Fibroblast of skin of abdomen (primary cell): ENCODE measurements at regions not wholly inside any gene's neighbourhood (a gene's known extent, or its start where the extent isn't known, plus 50 kb on each side); places are given as distances from the start of the nearest gene placed in this dataset.
"Not testable (repeated sequence)": the region's sequence is repeated elsewhere in the genome, so short reads cannot be mapped to it uniquely, and the experiment has no call there.

Experiments used
- DNase-seq: peaks from one replicate; pipeline ENCODE4 v3.0.0-alpha.2; 2013

DNA sequence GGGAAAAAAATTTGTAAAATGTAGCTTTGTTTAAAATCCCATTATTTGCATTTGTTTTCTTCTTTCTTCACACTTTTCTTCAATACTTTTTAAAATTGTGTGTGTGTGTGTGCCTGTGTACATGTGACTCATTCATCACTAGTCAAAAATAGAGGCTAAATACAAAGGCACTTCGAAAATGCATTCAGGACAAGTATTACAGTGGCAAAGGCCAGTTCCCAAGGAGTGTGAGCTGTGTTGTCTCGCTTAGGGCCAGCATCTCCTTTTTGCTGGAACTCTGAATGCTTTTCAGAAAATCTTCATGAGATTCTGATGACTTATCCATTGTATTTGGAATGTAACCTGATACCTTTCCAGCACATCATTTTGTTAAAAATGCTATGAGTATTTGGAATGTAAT lies 288.5 kb upstream of the CNR1 start:
- no peak for DNase-seq

DNA sequence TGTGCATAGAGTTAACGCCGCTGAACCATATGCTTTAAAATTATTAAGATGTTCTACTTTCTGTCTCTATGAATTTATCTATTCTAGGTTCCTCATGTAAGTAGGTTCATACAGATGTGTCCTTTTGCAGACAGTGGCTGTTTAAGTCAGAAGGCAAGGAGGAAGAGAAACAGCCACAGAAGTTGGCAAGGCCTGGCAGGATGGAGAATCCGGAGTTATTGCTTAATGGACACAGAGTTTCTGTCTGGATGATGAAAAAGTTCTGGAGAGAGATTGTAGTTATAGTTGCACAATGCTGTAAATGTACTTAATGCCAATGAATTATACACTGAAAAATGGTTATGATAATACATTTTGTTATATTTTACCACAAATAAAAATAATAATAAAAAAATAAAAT lies 283.6 kb upstream of the CNR1 start:
- no peak for DNase-seq

DNA sequence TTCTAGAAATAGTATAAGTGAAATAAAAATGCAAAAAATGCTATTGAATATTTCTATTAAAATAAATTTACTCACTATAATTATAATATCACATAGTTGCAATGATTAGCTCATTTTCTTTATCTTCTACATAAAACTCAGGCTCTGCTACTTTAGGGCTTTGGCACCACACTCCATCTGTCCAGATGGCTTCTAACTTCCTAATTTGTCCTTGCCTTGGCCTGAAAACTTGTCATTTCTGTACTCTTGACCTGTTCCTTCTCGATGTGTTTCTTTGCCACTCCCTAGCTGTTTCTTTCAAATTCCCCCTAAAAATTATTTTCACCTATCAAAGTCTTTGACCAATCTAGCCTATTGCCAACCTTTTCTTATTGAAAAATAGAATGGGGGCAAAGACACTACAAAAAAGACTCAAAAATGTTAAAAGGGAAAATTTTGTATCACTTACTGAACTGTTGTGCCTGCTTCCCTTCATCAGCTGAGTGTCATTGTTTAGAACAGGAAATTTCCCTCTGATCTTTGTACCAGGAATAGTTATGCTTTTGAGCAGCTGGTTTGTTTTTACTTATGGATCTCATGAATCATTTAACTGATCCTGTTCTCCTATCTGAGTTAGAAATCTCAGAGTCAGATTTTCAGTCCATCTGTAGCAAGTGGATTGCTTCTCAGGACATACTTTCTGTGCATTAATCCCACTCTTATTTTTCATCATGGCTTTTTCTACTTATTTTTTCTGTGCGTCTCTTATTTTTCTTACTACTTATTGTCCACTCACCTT lies 279.2 kb upstream of the CNR1 start:
- no peak for DNase-seq

DNA sequence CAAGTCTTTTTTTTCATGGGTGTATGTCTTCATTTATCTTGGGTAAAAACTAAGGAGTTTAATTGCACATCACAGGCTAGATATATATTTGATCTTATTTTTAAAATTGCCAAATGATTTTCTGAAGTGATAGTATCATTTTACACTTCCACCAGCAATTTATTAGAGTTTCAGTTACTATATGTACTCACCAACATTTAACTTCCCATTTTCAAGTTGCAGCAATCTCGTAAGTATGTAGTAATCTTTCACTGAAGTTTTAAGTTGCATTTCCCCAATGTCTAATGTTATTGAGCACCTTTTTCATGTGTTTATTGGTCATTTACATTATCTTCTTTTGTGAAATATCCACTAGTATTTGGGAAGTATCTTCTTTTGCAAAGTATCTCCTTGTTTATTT lies 277.4 kb upstream of the CNR1 start:
- no peak for DNase-seq

DNA sequence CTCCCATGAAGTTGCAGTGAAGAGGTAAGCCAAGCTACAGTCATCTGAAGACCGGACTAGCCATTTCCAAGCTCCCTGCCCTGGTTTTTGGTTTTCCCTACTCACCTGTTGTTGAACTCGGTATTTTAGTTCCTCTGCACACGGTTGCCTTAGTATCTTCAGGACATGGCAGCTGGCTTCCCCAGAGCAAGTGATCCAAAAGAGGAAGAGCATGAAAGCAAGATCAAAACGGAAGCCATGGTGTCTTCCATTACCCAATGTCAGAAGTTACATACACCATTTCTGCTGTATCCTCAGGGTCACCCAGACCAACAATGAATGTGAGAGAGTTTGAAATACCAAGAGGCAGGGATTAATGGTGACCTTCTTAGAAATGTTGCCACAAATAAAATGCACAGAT lies 276.6 kb upstream of the CNR1 start:
- no peak for DNase-seq

DNA sequence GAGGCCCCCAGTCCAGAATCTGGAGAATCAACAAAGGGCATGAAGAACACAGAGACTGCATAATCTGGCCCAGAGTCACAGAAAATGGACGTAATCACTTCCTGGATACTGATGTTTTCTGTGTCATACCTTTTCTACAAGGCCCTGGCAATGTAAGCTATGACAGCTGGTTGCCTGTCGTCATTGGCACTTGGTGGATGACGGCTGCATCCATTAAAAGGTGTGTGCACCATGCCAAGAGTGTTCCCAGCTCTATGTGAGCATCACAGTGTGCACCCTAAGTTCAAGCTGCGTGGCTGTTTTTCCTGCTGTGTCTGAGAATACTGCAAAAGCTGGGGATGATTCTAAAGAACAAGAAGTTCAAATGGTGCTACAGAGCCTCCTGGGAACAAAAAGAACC lies 275.2 kb upstream of the CNR1 start:
- no peak for DNase-seq

DNA sequence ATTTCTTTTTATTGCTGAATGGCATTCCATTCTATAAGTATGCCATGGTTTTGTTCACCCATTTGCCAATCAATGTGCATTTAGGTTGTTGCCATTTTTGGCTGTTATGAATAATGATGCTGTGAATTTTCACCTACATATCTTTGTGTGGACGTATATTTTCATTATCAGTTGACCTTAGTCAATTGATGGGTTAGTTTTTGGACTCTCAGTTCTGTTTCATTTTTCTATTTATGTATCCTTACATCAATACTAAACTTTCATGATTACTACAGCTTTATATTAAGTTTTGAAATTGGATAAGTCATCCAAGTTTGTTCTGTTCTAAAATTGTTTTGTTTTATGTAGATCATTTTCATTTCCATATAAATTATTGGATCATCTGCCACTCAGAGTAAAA lies 261.9 kb upstream of the CNR1 start:
- DNase-seq, result no peak

DNA sequence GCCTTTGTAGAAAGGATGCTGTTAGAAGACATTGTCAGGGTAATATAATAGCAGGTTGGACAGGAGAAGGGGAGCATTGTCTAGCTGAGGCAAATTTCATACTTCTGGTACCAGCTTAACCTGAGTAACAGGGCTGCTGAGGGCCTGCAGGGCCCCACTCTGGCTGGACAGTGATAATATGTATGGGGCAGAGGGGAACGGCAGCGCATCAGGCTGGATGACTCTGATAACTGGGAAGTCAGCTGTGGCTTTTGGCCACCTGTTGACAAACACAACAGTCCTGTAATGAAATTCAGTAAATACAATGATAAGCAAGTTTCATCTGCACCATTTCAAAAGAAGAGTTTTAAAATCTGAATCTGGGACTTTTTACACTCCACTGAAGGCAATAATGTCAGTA lies 259.9 kb upstream of the CNR1 start:
- no peak for DNase-seq

DNA sequence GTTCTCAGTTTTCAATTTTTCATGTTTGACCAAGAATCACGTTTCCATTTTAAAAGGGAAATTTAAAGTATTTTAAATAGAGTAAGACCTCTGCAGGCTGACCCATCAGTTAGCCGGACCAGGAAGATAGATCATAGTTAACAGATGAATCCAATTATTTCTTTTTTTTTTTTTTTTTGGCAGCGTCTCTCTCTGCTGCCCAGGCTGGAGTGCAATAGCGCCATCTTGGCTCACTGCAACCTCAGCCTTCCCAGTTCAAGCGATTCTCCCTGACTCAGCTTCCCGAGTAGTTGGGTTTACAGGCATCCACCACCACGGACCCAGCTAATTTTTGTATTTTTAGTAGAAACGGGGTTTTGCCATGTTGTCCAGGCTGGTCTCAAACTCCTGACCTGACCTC lies 256.7 kb upstream of the CNR1 start:
- DNase-seq, result no peak

DNA sequence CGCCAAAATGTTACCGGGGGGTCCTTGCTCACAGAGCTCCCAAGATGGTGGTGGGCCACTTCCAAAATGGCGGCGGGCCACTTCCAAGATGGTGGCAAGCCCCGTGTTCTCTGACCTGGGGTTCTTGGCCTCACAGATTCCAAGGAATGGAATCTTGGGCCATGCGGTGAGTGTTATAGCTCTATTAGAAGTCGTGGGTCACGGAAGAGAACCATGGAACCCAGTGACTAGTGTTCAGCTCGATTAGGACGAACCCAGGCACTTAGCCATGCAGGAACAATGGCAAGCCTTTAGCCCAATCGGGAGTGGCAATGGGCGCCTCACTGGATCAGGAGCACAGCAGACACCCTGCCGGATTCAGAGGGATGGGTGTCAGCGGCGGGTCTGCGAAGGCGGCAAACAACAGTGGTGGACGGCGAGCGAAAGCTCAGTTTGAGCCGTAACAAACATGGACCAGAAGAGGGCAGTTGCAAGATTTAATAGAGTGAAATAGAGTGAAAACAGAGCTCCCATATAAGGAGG lies 254.9 kb upstream of the CNR1 start:
- not testable (repeated sequence) for DNase-seq

DNA sequence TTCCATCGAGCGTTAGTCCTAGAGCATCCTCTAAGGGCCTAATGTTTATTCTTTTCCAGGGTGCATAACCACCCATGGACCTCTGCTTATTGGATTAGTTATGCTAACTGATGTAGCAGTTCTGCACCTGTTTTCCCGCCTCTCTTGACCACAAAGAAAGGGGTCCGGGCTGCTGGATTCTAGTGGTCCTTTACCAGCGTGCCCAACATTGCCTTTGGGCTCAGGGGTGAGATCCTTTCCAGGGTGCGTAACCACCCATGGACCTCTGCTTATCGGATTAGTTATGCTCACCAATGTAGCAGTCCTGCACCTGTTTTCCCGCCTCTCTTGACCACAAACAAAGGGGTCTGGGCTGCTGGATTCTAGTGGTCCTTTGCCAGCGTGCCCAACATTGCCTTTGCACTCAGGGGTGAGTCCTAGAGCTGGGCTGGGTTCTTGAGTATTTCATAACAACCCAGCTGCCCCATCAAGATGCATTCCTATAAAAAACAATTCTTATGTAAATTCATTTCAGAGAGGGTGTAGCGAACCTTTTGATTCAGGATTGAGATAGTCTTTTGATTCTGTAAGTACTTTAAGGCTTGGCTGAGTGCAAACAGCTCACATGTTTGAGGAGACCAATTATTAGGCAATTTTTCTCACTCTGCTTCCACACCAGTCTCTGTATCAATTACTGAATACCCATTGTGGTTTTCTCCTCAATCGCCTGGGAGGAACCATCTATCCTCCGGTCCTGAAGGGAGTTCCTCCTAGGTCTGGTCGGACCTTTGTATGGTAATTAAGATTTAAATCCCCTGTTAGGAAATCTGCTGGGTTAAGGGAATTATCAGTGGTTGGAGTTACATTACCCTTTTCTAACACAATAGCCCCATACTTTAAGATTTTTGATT lies 253.0 kb upstream of the CNR1 start:
- DNase-seq, result not testable (repeated sequence)

DNA sequence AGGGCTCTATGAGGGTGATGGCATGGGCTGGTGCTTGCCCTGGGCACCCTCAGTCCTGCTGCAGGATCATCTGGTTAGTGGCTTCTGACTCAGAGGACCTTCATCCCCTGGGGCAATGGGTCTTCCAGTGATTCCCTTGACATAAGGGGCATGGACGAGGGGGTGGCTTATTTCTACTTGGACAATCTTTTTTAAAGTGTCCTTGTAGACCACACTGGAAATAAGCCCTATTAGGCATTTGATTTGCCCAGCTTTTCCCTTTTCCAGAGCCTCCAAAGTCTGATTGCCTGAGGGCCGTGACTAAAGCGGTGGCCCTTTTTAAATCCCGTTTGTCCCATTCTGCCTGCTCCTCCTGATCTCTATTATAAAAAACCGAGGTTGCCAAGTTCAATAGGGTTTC lies 251.2 kb upstream of the CNR1 start:
- DNase-seq, result not testable (repeated sequence)

DNA sequence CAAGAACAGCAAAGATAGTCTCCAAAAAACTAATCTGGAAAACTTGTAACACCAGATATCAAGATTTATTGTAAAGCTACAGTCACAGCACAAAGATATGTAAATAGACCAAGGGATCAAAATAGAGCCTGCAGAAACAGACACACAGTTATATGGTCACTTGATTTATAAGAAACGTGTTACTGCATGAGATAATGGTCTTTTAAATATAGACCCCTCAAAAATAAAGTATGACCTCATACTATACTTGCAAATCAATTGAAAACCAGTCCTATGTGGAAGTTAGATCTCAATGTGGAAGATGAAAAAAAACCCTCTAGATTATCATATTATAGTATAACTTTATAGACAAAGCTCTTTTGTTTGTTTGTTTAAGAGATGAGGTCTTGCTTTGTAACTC lies 247.3 kb upstream of the CNR1 start:
- no peak for DNase-seq

DNA sequence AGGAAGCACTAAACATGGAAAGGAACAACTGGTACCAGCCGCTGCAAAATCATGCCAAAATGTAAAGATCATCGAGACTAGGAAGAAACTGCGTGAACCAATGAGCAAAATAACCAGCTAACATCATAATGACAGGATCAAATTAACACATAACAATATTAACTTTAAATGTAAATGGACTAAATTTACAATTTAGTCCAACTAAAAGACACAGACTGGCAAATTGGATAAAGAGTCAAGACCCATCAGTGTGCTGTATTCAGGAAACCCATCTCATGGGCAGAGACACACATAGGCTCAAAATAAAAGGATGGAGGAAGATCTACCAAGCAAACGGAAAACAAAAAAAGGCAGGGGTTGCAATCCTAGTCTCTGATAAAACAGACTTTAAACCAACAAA lies 242.2 kb upstream of the CNR1 start:
- DNase-seq, result not testable (repeated sequence)

DNA sequence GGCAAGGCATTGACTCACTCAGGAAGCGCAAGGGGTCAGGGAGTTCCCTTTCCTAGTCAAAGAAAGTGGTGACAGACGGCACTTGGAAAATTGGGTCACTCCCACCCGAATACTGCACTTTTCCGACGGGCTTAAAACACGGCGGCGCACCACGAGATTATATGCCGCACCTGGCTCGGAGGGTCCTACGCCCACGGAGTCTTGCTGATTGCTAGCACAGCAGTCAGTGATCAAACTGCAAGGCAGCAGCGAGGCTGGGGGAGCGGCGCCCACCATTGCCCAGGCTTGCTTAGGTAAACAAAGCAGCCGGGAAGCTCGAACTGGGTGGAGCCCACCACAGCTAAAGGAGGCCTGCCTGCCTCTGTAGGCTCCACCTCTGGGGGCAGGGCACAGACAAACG lies 240.5 kb upstream of the CNR1 start:
- not testable (repeated sequence) for DNase-seq

DNA sequence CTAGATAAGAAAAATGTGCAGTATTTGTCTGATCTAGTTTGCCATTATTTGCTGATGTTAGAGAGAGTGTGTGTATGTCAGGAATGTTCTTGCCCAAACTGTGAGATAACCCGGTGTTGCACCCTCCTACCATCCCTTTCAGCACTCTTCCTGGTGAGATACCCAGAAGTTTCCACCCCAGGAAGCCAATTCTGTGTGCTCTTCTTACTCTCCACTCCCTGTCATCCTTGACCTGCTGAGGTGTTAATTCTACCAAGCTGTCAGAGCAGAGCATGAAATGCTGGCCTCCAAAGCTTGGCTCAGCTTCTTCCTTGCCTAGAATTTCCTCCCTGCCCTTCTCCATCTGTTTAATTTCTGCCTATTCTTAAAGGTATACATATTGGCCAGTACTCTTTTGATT lies 237.3 kb upstream of the CNR1 start:
- DNase-seq, result no peak

DNA sequence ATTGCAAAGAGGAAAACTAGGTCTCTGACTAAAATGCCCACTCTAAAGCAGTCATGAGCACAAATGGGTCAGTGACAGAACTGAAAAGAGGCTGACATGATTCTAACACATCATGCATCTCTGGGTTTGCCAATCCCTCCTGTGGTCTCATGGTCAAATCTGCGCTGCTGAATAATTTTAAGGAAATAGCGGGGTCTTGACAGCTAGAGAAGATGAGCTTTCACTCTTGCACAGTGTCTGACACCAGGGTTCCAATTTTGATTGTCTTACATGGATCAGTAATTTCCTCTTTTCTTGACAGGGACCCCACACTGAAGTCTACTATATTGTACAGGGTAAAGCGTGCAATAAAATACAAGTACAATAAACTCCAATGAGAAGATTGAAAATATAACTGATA lies 236.8 kb upstream of the CNR1 start:
- no peak for DNase-seq

DNA sequence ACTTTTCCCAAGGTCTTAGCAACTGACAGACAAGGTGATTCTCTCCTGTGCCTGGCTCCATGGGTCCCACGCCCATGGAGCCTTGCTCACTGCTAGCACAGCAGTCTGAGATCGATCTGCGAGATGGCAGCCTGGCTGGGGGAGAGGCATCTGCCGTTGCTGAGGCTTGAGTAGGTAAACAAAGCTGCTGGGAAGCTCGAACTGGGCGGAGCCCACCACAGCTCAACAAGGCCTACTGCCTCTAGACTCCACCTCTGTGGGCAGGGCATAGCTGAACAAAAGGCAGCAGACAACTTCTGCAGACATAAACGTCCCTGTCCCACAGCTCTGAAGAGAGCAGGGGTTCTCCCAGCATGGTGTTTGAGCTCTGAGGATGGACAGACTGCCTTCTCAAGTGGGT lies 224.9 kb upstream of the CNR1 start:
- not testable (repeated sequence) for DNase-seq

DNA sequence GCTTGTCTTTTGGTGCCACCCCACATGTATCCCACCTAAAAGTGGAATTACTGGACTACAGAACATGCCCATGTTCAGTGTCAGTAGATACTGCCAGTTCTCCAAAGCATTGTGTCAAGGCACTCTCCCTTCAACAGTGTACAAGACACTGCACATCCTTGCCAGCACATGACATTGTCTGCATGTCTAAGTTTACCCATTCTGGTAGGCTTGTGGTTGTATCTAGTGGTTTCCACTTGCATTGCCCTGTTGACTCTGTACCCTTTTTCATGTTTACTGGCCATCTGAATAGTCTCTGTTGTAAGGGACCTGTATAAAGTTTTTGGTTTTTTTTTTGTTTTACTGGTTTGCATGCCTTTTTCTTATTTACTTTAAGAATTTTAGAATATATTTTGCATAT lies 222.4 kb upstream of the CNR1 start:
- DNase-seq, result no peak

DNA sequence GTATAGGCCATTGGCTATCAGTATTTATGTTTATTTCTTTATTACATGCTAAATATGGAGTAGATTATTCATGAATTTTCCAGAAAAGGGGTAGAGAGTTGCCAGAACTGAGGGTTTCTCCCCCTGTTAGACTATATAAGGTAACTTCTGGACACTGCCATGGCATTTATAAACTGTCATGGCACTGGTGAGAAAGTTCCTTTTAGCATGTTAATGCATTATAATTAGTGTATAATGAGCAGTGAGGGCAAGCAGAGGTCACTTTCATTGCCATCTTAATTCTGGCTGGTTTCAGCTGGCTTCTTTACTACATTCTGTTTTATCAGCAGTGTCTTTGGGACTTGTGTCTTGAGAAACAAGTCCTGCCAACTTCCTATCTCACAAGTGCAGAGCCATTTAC lies 220.0 kb upstream of the CNR1 start:
- no peak for DNase-seq

DNA sequence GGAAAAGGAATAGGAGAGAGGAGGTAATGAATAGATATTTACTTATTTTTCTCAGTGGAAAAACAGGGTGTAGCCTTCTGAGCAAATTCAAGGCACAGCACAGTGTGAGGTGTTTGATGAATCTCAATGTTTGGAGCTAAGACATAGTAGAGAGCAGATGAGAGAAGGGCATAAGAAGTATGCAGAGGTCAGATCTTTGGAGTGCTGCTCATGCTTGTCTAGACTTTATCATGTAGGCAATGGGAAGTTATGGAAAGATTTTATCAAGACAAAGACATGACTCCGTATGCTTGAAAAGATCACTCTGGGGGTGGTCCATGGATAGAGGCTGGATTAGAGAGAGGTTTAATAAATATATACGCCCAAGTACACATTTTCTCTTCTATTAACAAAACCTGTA lies 217.0 kb upstream of the CNR1 start:
- DNase-seq, result no peak

DNA sequence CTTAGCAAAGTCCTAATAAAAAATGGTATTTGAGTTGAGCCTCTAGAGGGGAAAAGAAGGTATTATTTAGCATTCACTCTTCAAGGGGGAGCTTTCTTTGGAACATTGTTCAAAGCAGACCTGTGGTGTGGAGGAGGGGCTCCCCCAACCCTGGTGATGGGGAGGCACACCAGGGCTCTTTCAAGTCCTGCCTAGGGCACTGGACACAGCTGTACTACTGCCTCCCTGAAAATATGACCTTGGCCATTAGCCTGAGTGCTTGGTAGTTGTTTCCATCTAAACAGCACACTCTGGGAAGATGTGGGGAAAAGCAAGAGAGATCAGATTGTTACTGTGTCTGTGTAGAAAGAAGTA lies 215.1 kb upstream of the CNR1 start:
- no peak for DNase-seq

DNA sequence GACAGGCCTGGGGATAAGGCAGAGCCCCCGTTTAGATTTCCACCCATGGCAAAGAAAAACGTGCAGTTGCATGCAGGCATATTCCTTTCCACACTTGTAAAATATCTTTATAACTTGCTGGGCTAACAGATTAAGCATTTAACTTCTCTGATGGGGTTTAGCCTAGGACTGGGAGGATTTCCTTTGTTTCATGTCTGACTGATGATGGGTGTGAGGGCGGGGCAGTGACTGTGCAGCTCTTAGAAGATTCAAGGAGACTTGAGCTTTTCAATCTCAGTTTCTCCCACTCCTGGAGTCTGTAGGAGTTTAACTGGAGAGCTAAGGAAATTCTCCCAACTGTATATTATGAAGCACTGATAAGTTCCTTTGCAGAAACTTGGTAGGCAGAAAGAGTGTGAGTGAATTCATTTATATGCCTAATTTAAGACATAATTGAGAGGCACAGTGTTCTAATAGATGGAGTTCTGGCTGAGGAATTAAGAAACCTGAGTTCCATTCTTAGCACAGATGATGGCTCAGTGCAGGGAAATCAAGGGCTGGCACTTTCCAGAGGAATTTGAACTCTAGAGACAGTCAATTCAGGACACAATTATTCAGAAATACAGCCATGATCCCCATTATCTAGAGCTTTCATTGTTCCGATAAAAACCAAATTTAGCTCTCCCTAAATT lies 214.6 kb upstream of the CNR1 start:
- no peak for DNase-seq
